CD8-positive, alpha-beta memory T cell (primary cell): ENCODE measurements at regions not wholly inside any gene's neighbourhood (a gene's known extent, or its start where the extent isn't known, plus 50 kb on each side); places are given as distances from the start of the nearest gene placed in this dataset.

ENCODE experiments used
- CTCF ChIA-PET: fragments of 350-600 bp; sonication (Branson Sonifier 250); formaldehyde crosslinking; loops from one replicate; lab custom pipeline; 2021; ENCODE audit warnings: antibody characterized with exemption; lab: Charles Lee
- POLR2A ChIA-PET: fragments of 350-600 bp; sonication (Branson Sonifier 250); formaldehyde crosslinking; loops from one replicate; lab custom pipeline; 2021; ENCODE audit warnings: antibody characterized with exemption; lab: Charles Lee
- DNase-seq, 5 donors: peaks; one replicate each; pipeline versions ENCODE4 v3.0.0 to v3.0.0-alpha.2; 2020 to 2022; ENCODE audit warnings: mixed read lengths in 1 of 5
- H3K27ac ChIP-seq: one replicate; pipeline ENCODE4 v1.7.0; 2013; ENCODE audit warnings: low read depth, mild to moderate bottlenecking, low read length, moderate library complexity
- H3K27me3 ChIP-seq: 2 replicates; pipeline ENCODE4 v1.7.0; 2013; ENCODE audit warnings: low read length, mild to moderate bottlenecking; ENCODE audit not compliant: insufficient read depth, poor library complexity, severe bottlenecking
- H3K36me3 ChIP-seq: 2 replicates; pipeline ENCODE4 v1.7.0; 2013; ENCODE audit warnings: mild to moderate bottlenecking, low read length, moderate library complexity; ENCODE audit not compliant: insufficient read depth
- H3K4me1 ChIP-seq: 2 replicates; pipeline ENCODE4 v1.7.0; 2013; ENCODE audit warnings: mild to moderate bottlenecking, low read length, moderate library complexity; ENCODE audit not compliant: insufficient read depth
- H3K4me3 ChIP-seq: 2 replicates; pipeline ENCODE4 v1.7.0; 2013; ENCODE audit warnings: mild to moderate bottlenecking, low read length
- H3K9me3 ChIP-seq: 2 replicates; pipeline ENCODE4 v1.7.0; 2013; ENCODE audit warnings: mild to moderate bottlenecking, low read length
- H3K27ac Mint-ChIP-seq, 8 donors: one replicate each; pipeline ENCODE4 v1.8.0; 2020 to 2021; ENCODE audit warnings: mixed read lengths in 8 of 8, mild to moderate bottlenecking in 6 of 8, inconsistent platforms in 3 of 8, moderate library complexity in 3 of 8
- H3K27me3 Mint-ChIP-seq, 2 donors: one replicate each; pipeline ENCODE4 v1.8.0; 2020 to 2021; ENCODE audit warnings: mixed read lengths in 2 of 2, mild to moderate bottlenecking in 1 of 2, moderate library complexity in 1 of 2
- H3K36me3 Mint-ChIP-seq, 3 donors: one replicate each; pipeline ENCODE4 v1.8.0; 2020 to 2021; ENCODE audit warnings: mixed read lengths in 3 of 3, inconsistent platforms in 1 of 3, mild to moderate bottlenecking in 1 of 3
- H3K4me1 Mint-ChIP-seq, 3 donors: one replicate each; pipeline ENCODE4 v1.8.0; 2020 to 2021; ENCODE audit warnings: mixed read lengths in 3 of 3, inconsistent platforms in 1 of 3, mild to moderate bottlenecking in 1 of 3
- H3K4me3 Mint-ChIP-seq, 7 donors: one replicate each; pipeline ENCODE4 v1.8.0; 2020 to 2021; ENCODE audit warnings: mixed read lengths in 7 of 7, mild to moderate bottlenecking in 6 of 7, moderate library complexity in 4 of 7, inconsistent platforms in 2 of 7
- H3K9me3 Mint-ChIP-seq, 5 donors: one replicate each; pipeline ENCODE4 v1.8.0; 2020 to 2022; ENCODE audit warnings: mixed read lengths in 5 of 5, mild to moderate bottlenecking in 3 of 5, moderate library complexity in 2 of 5, inconsistent platforms in 1 of 5

- no peaks in the 10 kb centered on the region for H3K9me3 Mint-ChIP-seq
- POLR2A ChIA-PET, result no interaction called here
- H3K4me1 ChIP-seq, result no peaks in the 10 kb centered on the region
Measured at GRCh38 chrX:131219271-131219670, 69.8 kb downstream of the IGSF1 start.

GRCh38 chrX:131217989-131218388 is 71.1 kb downstream of the IGSF1 start:
- no peaks in the 10 kb centered on the region for H3K36me3 Mint-ChIP-seq
- POLR2A ChIA-PET, result no interaction called here
- no peaks in the 10 kb centered on the region for H3K4me1 ChIP-seq
- no peak overlapping the region for H3K4me3 ChIP-seq
- no peaks in the 10 kb centered on the region for H3K9me3 Mint-ChIP-seq
- H3K4me1 Mint-ChIP-seq, result no peaks in the 10 kb centered on the region
- H3K4me3 Mint-ChIP-seq, result no peak overlapping the region
- no peaks in the 10 kb centered on the region for H3K27me3 Mint-ChIP-seq
- no peaks in the 10 kb centered on the region for H3K36me3 ChIP-seq
- DNase-seq, result no peak
- no peaks in the 10 kb centered on the region for H3K27me3 ChIP-seq
- no peak overlapping the region for H3K27ac Mint-ChIP-seq
- CTCF ChIA-PET, result no interaction called here
- H3K9me3 ChIP-seq, result no peaks in the 10 kb centered on the region
- no peak overlapping the region for H3K27ac ChIP-seq

More at GRCh38 chrX:131219271-131219670, 69.8 kb downstream of the IGSF1 start:
- Mint-ChIP-seq H3K4me1 (no peaks in the 10 kb centered on the region), H3K4me3 (no peak overlapping the region), H3K27me3 (no peaks in the 10 kb centered on the region), H3K27ac (no peak overlapping the region), H3K36me3 (no peaks in the 10 kb centered on the region)
- no peak for DNase-seq
- Histone ChIP-seq H3K9me3 (no peaks in the 10 kb centered on the region), H3K36me3 (no peaks in the 10 kb centered on the region), H3K27me3 (no peaks in the 10 kb centered on the region), H3K27ac (no peak overlapping the region), H3K4me3 (no peak overlapping the region)
- CTCF ChIA-PET, result no interaction called here

GRCh38 chrX:131216828-131217227 is 72.3 kb downstream of the IGSF1 start:
- Mint-ChIP-seq H3K4me3 (no peak overlapping the region), H3K4me1 (no peaks in the 10 kb centered on the region), H3K36me3 (no peaks in the 10 kb centered on the region), H3K27ac (no peak overlapping the region), H3K27me3 (no peaks in the 10 kb centered on the region), H3K9me3 (peaks cover 0 to 2% (median 0%) of the 10 kb centered on the region in 5 donors)
- Histone ChIP-seq H3K27ac (no peak overlapping the region), H3K4me1 (no peaks in the 10 kb centered on the region), H3K36me3 (no peaks in the 10 kb centered on the region), H3K27me3 (no peaks in the 10 kb centered on the region), H3K9me3 (no peaks in the 10 kb centered on the region), H3K4me3 (no peak overlapping the region)
- no peak for DNase-seq
- POLR2A ChIA-PET, result no interaction called here
- CTCF ChIA-PET, result no interaction called here

GRCh38 chrX:131213400-131213799 is 75.7 kb downstream of the IGSF1 start:
- H3K36me3 Mint-ChIP-seq, result no peaks in the 10 kb centered on the region
- POLR2A ChIA-PET, result no interaction called here

GRCh38 chrX:131202766-131203165 is 86.3 kb downstream of the IGSF1 start:
- Mint-ChIP-seq H3K4me3 (no peak overlapping the region), H3K27me3 (no peaks in the 10 kb centered on the region), H3K4me1 (no peaks in the 10 kb centered on the region), H3K36me3 (no peaks in the 10 kb centered on the region), H3K27ac (no peak overlapping the region), H3K9me3 (peaks cover 0 to 1% (median 0%) of the 10 kb centered on the region in 5 donors)
- H3K4me3 ChIP-seq, result no peak overlapping the region
- no peaks in the 10 kb centered on the region for H3K27me3 ChIP-seq
- DNase-seq, result no peak
- no peaks in the 10 kb centered on the region for H3K9me3 ChIP-seq
- POLR2A ChIA-PET, result no interaction called here
- H3K36me3 ChIP-seq, result no peaks in the 10 kb centered on the region
- CTCF ChIA-PET, result no interaction called here
- no peaks in the 10 kb centered on the region for H3K4me1 ChIP-seq
- H3K27ac ChIP-seq, result no peak overlapping the region

More at GRCh38 chrX:131213400-131213799, 75.7 kb downstream of the IGSF1 start:
- H3K27me3 Mint-ChIP-seq, result peaks cover 0 to 4% of the 10 kb centered on the region in 2 donors
- no peaks in the 10 kb centered on the region for H3K4me1 ChIP-seq
- H3K27ac ChIP-seq, result no peak overlapping the region
- peak overlapping the region in 1 of 8 donors; percentile 4 for H3K27ac Mint-ChIP-seq
- no peaks in the 10 kb centered on the region for H3K4me1 Mint-ChIP-seq
- DNase-seq, result no peak
- no peaks in the 10 kb centered on the region for H3K9me3 ChIP-seq
- CTCF ChIA-PET, result no interaction called here
- H3K9me3 Mint-ChIP-seq, result peaks cover 0 to 2% (median 0%) of the 10 kb centered on the region in 5 donors
- H3K4me3 Mint-ChIP-seq, result no peak overlapping the region
- no peaks in the 10 kb centered on the region for H3K36me3 ChIP-seq
- H3K27me3 ChIP-seq, result no peaks in the 10 kb centered on the region
- H3K4me3 ChIP-seq, result no peak overlapping the region

GRCh38 chrX:131201986-131202385 is 87.1 kb downstream of the IGSF1 start:
- H3K4me1 Mint-ChIP-seq, result no peaks in the 10 kb centered on the region
- Histone ChIP-seq H3K36me3 (no peaks in the 10 kb centered on the region), H3K27me3 (no peaks in the 10 kb centered on the region), H3K4me1 (no peaks in the 10 kb centered on the region), H3K27ac (no peak overlapping the region), H3K9me3 (no peaks in the 10 kb centered on the region), H3K4me3 (no peak overlapping the region)
- DNase-seq, result no peak
- no peak overlapping the region for H3K27ac Mint-ChIP-seq
- ChIA-PET POLR2A (no interaction called here), CTCF (no interaction called here)
- no peak overlapping the region for H3K4me3 Mint-ChIP-seq
- H3K36me3 Mint-ChIP-seq, result no peaks in the 10 kb centered on the region
- peaks cover 0 to 2% of the 10 kb centered on the region in 2 donors for H3K27me3 Mint-ChIP-seq
- H3K9me3 Mint-ChIP-seq, result peaks cover 0 to 1% (median 0%) of the 10 kb centered on the region in 5 donors

GRCh38 chrX:131199091-131199490 is 90.0 kb downstream of the IGSF1 start:
- Mint-ChIP-seq H3K9me3 (peaks cover 0 to 1% (median 0%) of the 10 kb centered on the region in 5 donors), H3K36me3 (no peaks in the 10 kb centered on the region), H3K4me1 (no peaks in the 10 kb centered on the region), H3K27me3 (peaks cover 0 to 4% of the 10 kb centered on the region in 2 donors), H3K4me3 (no peak overlapping the region), H3K27ac (no peak overlapping the region)
- no peaks in the 10 kb centered on the region for H3K4me1 ChIP-seq
- no peak overlapping the region for H3K4me3 ChIP-seq
- H3K36me3 ChIP-seq, result no peaks in the 10 kb centered on the region
- H3K9me3 ChIP-seq, result no peaks in the 10 kb centered on the region
- ChIA-PET CTCF (no interaction called here), POLR2A (no interaction called here)
- DNase-seq, result no peak
- H3K27me3 ChIP-seq, result no peaks in the 10 kb centered on the region
- no peak overlapping the region for H3K27ac ChIP-seq

- H3K27me3 ChIP-seq, result no peaks in the 10 kb centered on the region
- Mint-ChIP-seq H3K4me3 (no peak overlapping the region), H3K36me3 (no peaks in the 10 kb centered on the region), H3K4me1 (no peaks in the 10 kb centered on the region), H3K27ac (no peak overlapping the region), H3K9me3 (no peaks in the 10 kb centered on the region), H3K27me3 (peaks cover 0 to 4% of the 10 kb centered on the region in 2 donors)
- H3K9me3 ChIP-seq, result no peaks in the 10 kb centered on the region
- no peak overlapping the region for H3K4me3 ChIP-seq
- no peaks in the 10 kb centered on the region for H3K4me1 ChIP-seq
- DNase-seq, result no peak
- H3K27ac ChIP-seq, result no peak overlapping the region
- ChIA-PET POLR2A (no interaction called here), CTCF (no interaction called here)
- H3K36me3 ChIP-seq, result no peaks in the 10 kb centered on the region
Measured at GRCh38 chrX:131187206-131187605, 101.9 kb downstream of the IGSF1 start.

GRCh38 chrX:131170148-131170547 is 112.0 kb downstream of the ARHGAP36 start:
- H3K4me3 ChIP-seq, result no peak overlapping the region
- H3K9me3 ChIP-seq, result no peaks in the 10 kb centered on the region
- CTCF ChIA-PET, result no interaction called here
- no peak overlapping the region for H3K27ac ChIP-seq
- no peaks in the 10 kb centered on the region for H3K36me3 ChIP-seq
- H3K4me1 Mint-ChIP-seq, result no peaks in the 10 kb centered on the region
- no peak for DNase-seq
- H3K27me3 Mint-ChIP-seq, result peaks cover 0 to 3% of the 10 kb centered on the region in 2 donors
- H3K27ac Mint-ChIP-seq, result no peak overlapping the region
- H3K27me3 ChIP-seq, result no peaks in the 10 kb centered on the region
- peaks cover 0 to 2% (median 0%) of the 10 kb centered on the region in 5 donors for H3K9me3 Mint-ChIP-seq
- H3K4me3 Mint-ChIP-seq, result no peak overlapping the region
- no peaks in the 10 kb centered on the region for H3K4me1 ChIP-seq
- POLR2A ChIA-PET, result no interaction called here
- H3K36me3 Mint-ChIP-seq, result no peaks in the 10 kb centered on the region
